ENCODE measurements at regions not wholly inside any gene's neighbourhood (a gene's known extent, or its start where the extent isn't known, plus 50 kb on each side); places are given as distances from the start of the nearest gene placed in this dataset.

DNA sequence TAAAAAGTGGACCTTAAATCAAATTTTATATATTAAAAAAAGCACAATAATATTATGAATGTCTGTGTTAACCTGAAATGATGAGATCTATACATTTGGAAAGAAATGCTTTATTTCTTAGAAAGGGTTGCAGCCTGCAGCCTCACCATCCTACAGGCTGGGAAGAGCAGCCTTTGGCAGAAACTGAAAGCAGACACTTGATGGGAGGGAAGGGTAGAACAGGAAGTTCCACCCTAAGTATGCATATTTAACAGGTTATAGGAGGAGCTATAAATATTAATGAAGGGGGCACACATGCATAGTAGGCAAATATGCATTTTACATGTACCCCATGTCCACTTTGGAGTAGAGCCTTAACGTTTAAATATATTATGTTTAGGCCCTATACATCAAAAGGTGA, 498.0 kb downstream of the FLRT2 start:
- Histone ChIP-seq H3K79me2 (replicated peaks; ENCODE audit: insufficient read depth) (no peaks in the 10 kb centered on the region), H2AFZ (no peak overlapping the region), H3K4me2 (no peak overlapping the region), H3K36me3 (ENCODE audit: insufficient read depth) (0 out of 2 replicates have a peak, but pooled peaks cover 3% of the 10 kb centered on the region), H3K4me1 (ENCODE audit: insufficient read depth) (no peaks in the 10 kb centered on the region), H3K27ac (ENCODE audit: low read depth) (no peak overlapping the region), H3F3A (replicated peaks; ENCODE audit: low read depth) (no peaks in the 10 kb centered on the region), H4K20me1 (replicated peaks; ENCODE audit: insufficient read depth) (no peaks in the 10 kb centered on the region), H3K27me3 (ENCODE audit: insufficient read depth) (no peaks in the 10 kb centered on the region), H3K4me3 (no peak overlapping the region), H3K9me2 (ENCODE audit: insufficient read depth) (no peaks in the 10 kb centered on the region)
- no peak for ATAC-seq
- Mint-ChIP-seq H3K9me3 (peaks cover 16% of the 10 kb centered on the region), H3K27ac (no peak overlapping the region), H3K27me3 (ENCODE audit: insufficient read depth, low read depth, poor library complexity) (peaks cover 3% of the 10 kb centered on the region), H3K4me1 (no peaks in the 10 kb centered on the region; the same call in 2 of the 3 replicates), H3K36me3 (ENCODE audit: low read depth) (peaks cover 8% of the 10 kb centered on the region; the same call in 2 of the 3 replicates), H3K4me3 (no peak overlapping the region)
- no peak for DNase-seq (ENCODE audit: low spot score)
- TF ChIP-seq, protein P1, sequence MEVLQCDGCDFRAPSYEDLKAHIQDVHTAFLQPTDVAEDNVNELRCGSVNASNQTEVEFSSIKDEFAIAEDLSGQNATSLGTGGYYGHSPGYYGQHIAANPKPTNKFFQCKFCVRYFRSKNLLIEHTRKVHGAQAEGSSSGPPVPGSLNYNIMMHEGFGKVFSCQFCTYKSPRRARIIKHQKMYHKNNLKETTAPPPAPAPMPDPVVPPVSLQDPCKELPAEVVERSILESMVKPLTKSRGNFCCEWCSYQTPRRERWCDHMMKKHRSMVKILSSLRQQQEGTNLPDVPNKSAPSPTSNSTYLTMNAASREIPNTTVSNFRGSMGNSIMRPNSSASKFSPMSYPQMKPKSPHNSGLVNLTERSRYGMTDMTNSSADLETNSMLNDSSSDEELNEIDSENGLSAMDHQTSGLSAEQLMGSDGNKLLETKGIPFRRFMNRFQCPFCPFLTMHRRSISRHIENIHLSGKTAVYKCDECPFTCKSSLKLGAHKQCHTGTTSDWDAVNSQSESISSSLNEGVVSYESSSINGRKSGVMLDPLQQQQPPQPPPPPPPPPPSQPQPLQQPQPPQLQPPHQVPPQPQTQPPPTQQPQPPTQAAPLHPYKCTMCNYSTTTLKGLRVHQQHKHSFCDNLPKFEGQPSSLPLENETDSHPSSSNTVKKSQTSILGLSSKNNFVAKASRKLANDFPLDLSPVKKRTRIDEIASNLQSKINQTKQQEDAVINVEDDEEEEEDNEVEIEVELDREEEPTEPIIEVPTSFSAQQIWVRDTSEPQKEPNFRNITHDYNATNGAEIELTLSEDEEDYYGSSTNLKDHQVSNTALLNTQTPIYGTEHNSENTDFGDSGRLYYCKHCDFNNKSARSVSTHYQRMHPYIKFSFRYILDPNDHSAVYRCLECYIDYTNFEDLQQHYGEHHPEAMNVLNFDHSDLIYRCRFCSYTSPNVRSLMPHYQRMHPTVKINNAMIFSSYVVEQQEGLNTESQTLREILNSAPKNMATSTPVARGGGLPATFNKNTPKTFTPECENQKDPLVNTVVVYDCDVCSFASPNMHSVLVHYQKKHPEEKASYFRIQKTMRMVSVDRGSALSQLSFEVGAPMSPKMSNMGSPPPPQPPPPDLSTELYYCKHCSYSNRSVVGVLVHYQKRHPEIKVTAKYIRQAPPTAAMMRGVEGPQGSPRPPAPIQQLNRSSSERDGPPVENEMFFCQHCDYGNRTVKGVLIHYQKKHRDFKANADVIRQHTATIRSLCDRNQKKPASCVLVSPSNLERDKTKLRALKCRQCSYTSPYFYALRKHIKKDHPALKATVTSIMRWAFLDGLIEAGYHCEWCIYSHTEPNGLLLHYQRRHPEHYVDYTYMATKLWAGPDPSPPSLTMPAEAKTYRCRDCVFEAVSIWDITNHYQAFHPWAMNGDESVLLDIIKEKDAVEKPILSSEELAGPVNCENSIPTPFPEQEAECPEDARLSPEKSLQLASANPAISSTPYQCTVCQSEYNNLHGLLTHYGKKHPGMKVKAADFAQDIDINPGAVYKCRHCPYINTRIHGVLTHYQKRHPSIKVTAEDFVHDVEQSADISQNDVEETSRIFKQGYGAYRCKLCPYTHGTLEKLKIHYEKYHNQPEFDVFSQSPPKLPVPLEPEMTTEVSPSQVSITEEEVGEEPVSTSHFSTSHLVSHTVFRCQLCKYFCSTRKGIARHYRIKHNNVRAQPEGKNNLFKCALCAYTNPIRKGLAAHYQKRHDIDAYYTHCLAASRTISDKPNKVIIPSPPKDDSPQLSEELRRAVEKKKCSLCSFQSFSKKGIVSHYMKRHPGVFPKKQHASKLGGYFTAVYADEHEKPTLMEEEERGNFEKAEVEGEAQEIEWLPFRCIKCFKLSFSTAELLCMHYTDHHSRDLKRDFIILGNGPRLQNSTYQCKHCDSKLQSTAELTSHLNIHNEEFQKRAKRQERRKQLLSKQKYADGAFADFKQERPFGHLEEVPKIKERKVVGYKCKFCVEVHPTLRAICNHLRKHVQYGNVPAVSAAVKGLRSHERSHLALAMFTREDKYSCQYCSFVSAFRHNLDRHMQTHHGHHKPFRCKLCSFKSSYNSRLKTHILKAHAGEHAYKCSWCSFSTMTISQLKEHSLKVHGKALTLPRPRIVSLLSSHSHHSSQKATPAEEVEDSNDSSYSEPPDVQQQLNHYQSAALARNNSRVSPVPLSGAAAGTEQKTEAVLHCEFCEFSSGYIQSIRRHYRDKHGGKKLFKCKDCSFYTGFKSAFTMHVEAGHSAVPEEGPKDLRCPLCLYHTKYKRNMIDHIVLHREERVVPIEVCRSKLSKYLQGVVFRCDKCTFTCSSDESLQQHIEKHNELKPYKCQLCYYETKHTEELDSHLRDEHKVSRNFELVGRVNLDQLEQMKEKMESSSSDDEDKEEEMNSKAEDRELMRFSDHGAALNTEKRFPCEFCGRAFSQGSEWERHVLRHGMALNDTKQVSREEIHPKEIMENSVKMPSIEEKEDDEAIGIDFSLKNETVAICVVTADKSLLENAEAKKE (CRISPR knock-in tag; IDR thresholded peaks at IDR 0.05), result no peak
- TF ChIP-seq NANOG (IDR thresholded peaks at IDR 0.05; ENCODE audit: borderline replicate concordance), result no peak
- no peak for TF ChIP-seq JUNB (IDR thresholded peaks at IDR 0.05; ENCODE audit: unreplicated experiment)
- TF ChIP-seq EZH2phosphoT487 (IDR thresholded peaks at IDR 0.05; ENCODE audit: unreplicated experiment), result no peak
- no peak for TF ChIP-seq EZH2 (IDR thresholded peaks at IDR 0.05; ENCODE audit: low read depth, unreplicated experiment)
- TF ChIP-seq, protein P2, sequence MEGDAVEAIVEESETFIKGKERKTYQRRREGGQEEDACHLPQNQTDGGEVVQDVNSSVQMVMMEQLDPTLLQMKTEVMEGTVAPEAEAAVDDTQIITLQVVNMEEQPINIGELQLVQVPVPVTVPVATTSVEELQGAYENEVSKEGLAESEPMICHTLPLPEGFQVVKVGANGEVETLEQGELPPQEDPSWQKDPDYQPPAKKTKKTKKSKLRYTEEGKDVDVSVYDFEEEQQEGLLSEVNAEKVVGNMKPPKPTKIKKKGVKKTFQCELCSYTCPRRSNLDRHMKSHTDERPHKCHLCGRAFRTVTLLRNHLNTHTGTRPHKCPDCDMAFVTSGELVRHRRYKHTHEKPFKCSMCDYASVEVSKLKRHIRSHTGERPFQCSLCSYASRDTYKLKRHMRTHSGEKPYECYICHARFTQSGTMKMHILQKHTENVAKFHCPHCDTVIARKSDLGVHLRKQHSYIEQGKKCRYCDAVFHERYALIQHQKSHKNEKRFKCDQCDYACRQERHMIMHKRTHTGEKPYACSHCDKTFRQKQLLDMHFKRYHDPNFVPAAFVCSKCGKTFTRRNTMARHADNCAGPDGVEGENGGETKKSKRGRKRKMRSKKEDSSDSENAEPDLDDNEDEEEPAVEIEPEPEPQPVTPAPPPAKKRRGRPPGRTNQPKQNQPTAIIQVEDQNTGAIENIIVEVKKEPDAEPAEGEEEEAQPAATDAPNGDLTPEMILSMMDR (conservative IDR thresholded peaks at IDR 0.05; ENCODE audit: low read depth in 2 of 2), result no peak
- TF ChIP-seq STAT1 (IDR thresholded peaks at IDR 0.05; ENCODE audit: unreplicated experiment), result no peak
- TF ChIP-seq POLR2AphosphoS5 (IDR thresholded peaks at IDR 0.05; ENCODE audit: low read depth), result no peak
- no peak for TF ChIP-seq CREB1 (CRISPR knock-in tag; IDR thresholded peaks at IDR 0.05; ENCODE audit: low read depth)
- TF ChIP-seq ZNF331 (CRISPR knock-in tag; IDR thresholded peaks at IDR 0.05; ENCODE audit: low read depth), result no peak
- no peak for TF ChIP-seq ZNF114 (CRISPR knock-in tag; IDR thresholded peaks at IDR 0.05)
- TF ChIP-seq, protein P3, sequence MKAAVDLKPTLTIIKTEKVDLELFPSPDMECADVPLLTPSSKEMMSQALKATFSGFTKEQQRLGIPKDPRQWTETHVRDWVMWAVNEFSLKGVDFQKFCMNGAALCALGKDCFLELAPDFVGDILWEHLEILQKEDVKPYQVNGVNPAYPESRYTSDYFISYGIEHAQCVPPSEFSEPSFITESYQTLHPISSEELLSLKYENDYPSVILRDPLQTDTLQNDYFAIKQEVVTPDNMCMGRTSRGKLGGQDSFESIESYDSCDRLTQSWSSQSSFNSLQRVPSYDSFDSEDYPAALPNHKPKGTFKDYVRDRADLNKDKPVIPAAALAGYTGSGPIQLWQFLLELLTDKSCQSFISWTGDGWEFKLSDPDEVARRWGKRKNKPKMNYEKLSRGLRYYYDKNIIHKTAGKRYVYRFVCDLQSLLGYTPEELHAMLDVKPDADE (IDR thresholded peaks at IDR 0.05), result no peak
- TF ChIP-seq, protein P4, sequence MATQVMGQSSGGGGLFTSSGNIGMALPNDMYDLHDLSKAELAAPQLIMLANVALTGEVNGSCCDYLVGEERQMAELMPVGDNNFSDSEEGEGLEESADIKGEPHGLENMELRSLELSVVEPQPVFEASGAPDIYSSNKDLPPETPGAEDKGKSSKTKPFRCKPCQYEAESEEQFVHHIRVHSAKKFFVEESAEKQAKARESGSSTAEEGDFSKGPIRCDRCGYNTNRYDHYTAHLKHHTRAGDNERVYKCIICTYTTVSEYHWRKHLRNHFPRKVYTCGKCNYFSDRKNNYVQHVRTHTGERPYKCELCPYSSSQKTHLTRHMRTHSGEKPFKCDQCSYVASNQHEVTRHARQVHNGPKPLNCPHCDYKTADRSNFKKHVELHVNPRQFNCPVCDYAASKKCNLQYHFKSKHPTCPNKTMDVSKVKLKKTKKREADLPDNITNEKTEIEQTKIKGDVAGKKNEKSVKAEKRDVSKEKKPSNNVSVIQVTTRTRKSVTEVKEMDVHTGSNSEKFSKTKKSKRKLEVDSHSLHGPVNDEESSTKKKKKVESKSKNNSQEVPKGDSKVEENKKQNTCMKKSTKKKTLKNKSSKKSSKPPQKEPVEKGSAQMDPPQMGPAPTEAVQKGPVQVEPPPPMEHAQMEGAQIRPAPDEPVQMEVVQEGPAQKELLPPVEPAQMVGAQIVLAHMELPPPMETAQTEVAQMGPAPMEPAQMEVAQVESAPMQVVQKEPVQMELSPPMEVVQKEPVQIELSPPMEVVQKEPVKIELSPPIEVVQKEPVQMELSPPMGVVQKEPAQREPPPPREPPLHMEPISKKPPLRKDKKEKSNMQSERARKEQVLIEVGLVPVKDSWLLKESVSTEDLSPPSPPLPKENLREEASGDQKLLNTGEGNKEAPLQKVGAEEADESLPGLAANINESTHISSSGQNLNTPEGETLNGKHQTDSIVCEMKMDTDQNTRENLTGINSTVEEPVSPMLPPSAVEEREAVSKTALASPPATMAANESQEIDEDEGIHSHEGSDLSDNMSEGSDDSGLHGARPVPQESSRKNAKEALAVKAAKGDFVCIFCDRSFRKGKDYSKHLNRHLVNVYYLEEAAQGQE (IDR thresholded peaks at IDR 0.05; ENCODE audit: unreplicated experiment), result no peak

Measured in GM23338 (cell line).